Caco-2 (cell line): ENCODE measurements at regions not wholly inside any gene's neighbourhood (a gene's known extent, or its start where the extent isn't known, plus 50 kb on each side); places are given as distances from the start of the nearest gene placed in this dataset.

ENCODE experiments used
- BruUV-seq: library from RNA; stranded (reverse); fragments of 400-500 nt; replicated peaks from 2 replicates; lab custom pipeline; 2021; lab: Mats Ljungman, UMichigan
- CTCF ChIA-PET: fragments of 300-600 bp; sonication (Branson Sonifier 250); formaldehyde crosslinking; loops from one replicate; lab custom pipeline; 2022; ENCODE audit warnings: antibody characterized with exemption; lab: Charles Lee
- POLR2A ChIA-PET: fragments of 300-600 bp; sonication (Branson Sonifier 250); formaldehyde crosslinking; loops from one replicate; lab custom pipeline; 2022; ENCODE audit warnings: antibody characterized with exemption; lab: Charles Lee
- DNase-seq, 2 experiments: peaks; one replicate each; pipeline versions ENCODE4 v3.0.0 to v3.0.0-alpha.2; 2020 to 2022
- H3K27me3 ChIP-seq: replicated peaks from 2 replicates; pipeline ENCODE4 v1.6.0; 2011; ENCODE audit warnings: low read length; ENCODE audit not compliant: control insufficient read depth, insufficient read depth
- H3K36me3 ChIP-seq: 2 replicates; pipeline ENCODE4 v1.5.1; 2011; ENCODE audit warnings: low read length; ENCODE audit not compliant: control insufficient read depth, insufficient read depth
- H3K4me1 ChIP-seq: fragments of 250-450 bp; sonication (Bioruptor Pico); 2 replicates; pipeline ENCODE4 v1.5.1; 2020; ENCODE audit warnings: mild to moderate bottlenecking
- H3K4me3 ChIP-seq: 2 replicates; pipeline ENCODE4 v1.5.1; 2011; ENCODE audit warnings: low read depth, mild to moderate bottlenecking, control low read depth, low read length
- H3K9me3 ChIP-seq: fragments of 250-450 bp; sonication (Bioruptor Pico); 2 replicates; pipeline ENCODE4 v1.5.1; 2020; ENCODE audit warnings: mild to moderate bottlenecking, moderate library complexity
- H3K27ac Mint-ChIP-seq: one replicate; pipeline ENCODE4 v1.8.0; 2022; ENCODE audit warnings: mixed read lengths; ENCODE audit not compliant: unreplicated experiment
- H3K27me3 Mint-ChIP-seq: one replicate; pipeline ENCODE4 v1.8.0; 2022; ENCODE audit warnings: mixed read lengths; ENCODE audit not compliant: insufficient read depth, unreplicated experiment
- H3K36me3 Mint-ChIP-seq: one replicate; pipeline ENCODE4 v1.8.0; 2022; ENCODE audit warnings: mild to moderate bottlenecking, mixed read lengths; ENCODE audit not compliant: insufficient read depth, unreplicated experiment
- H3K4me1 Mint-ChIP-seq: one replicate; pipeline ENCODE4 v1.8.0; 2022; ENCODE audit warnings: low read depth, mixed read lengths; ENCODE audit not compliant: unreplicated experiment
- H3K4me3 Mint-ChIP-seq: one replicate; pipeline ENCODE4 v1.8.0; 2022; ENCODE audit warnings: mild to moderate bottlenecking, moderate library complexity, mixed read lengths; ENCODE audit not compliant: unreplicated experiment
- H3K9me3 Mint-ChIP-seq: one replicate; pipeline ENCODE4 v1.8.0; 2022; ENCODE audit warnings: mixed read lengths; ENCODE audit not compliant: unreplicated experiment
- intact Hi-C: fragments of 100-400 bp; cut with micrococcal nuclease; formaldehyde crosslinking; loops from one replicate; pipeline ENCODE4 v1.10.0; 2022; ENCODE audit not compliant: unreplicated experiment
- TF ChIP-seq, protein P1 (sequence below), 2 experiments: fragments of 200-600 bp in 1 of 2; IDR thresholded peaks; 1 replicate in 1 of 2; 2 replicates in 1 of 2; pipeline versions ENCODE4 v1.5.1 to v1.8.0; 2011 to 2022; ENCODE audit warnings: antibody characterized with exemption in 1 of 2, control low read depth in 1 of 2, inconsistent platforms in 1 of 2, low read depth in 1 of 2, low read length in 1 of 2, mild to moderate bottlenecking in 1 of 2, moderate library complexity in 1 of 2; ENCODE audit not compliant: insufficient read depth in 1 of 2, severe bottlenecking in 1 of 2, unreplicated experiment in 1 of 2

DNA sequence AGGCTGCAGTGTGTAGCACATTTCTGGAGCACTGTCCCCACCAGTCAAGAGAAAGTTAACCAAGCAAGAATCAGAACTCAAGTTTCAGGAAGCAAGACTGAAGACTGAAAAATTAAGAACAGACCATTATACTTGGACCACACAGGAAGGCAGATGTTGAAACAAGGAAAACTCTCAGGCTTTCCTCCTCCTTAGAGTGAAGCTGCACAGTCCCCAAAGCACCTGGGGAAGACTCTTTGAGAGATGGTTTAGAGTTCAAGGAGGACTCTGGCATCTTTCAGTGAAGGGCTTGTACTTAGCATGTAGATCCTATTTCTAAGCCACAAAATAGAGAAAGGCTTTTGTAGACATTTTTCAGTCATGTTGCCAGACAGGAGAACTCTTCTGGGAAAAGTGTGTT, 113.7 kb upstream of the KCTD3 start:
- intact Hi-C loops = no loop called here
- DNase-seq = no peak
- Mint-ChIP-seq H3K4me3 (no peak overlapping the region), H3K27ac (no peak overlapping the region), H3K36me3 (no peaks in the 10 kb centered on the region), H3K9me3 (no peaks in the 10 kb centered on the region), H3K27me3 (peaks cover 8% of the 10 kb centered on the region), H3K4me1 (no peaks in the 10 kb centered on the region)
- CTCF ChIA-PET = no interaction called here
- no peaks in the 10 kb centered on the region for H3K27me3 ChIP-seq
- H3K4me1 ChIP-seq = no peaks in the 10 kb centered on the region
- TF ChIP-seq, protein P1, sequence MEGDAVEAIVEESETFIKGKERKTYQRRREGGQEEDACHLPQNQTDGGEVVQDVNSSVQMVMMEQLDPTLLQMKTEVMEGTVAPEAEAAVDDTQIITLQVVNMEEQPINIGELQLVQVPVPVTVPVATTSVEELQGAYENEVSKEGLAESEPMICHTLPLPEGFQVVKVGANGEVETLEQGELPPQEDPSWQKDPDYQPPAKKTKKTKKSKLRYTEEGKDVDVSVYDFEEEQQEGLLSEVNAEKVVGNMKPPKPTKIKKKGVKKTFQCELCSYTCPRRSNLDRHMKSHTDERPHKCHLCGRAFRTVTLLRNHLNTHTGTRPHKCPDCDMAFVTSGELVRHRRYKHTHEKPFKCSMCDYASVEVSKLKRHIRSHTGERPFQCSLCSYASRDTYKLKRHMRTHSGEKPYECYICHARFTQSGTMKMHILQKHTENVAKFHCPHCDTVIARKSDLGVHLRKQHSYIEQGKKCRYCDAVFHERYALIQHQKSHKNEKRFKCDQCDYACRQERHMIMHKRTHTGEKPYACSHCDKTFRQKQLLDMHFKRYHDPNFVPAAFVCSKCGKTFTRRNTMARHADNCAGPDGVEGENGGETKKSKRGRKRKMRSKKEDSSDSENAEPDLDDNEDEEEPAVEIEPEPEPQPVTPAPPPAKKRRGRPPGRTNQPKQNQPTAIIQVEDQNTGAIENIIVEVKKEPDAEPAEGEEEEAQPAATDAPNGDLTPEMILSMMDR (IDR thresholded peaks at IDR 0.05; ENCODE audit: insufficient read depth in 1 of 2, low read depth in 1 of 2, low read length in 1 of 2, severe bottlenecking in 1 of 2, unreplicated experiment in 1 of 2) = no peak
- no peak overlapping the region for H3K4me3 ChIP-seq
- BruUV-seq = no TSS peak
- H3K36me3 ChIP-seq = no peaks in the 10 kb centered on the region
- no peaks in the 10 kb centered on the region for H3K9me3 ChIP-seq
- POLR2A ChIA-PET = no interaction called here

- no peak for DNase-seq
- H3K27me3 ChIP-seq = no peaks in the 10 kb centered on the region
- no peak overlapping the region for H3K4me3 Mint-ChIP-seq
- POLR2A ChIA-PET = no interaction called here
- H3K36me3 Mint-ChIP-seq = no peaks in the 10 kb centered on the region
- intact Hi-C loops = no loop called here
- BruUV-seq = no TSS peak
- no peaks in the 10 kb centered on the region for H3K9me3 ChIP-seq
- H3K4me3 ChIP-seq = no peak overlapping the region
- TF ChIP-seq, protein P1 (IDR thresholded peaks at IDR 0.05; ENCODE audit: insufficient read depth in 1 of 2, low read depth in 1 of 2, low read length in 1 of 2, severe bottlenecking in 1 of 2, unreplicated experiment in 1 of 2) = no peak
- no peaks in the 10 kb centered on the region for H3K4me1 Mint-ChIP-seq
- no peak overlapping the region for H3K27ac Mint-ChIP-seq
- peaks cover 20% of the 10 kb centered on the region for H3K27me3 Mint-ChIP-seq
- no peaks in the 10 kb centered on the region for H3K4me1 ChIP-seq
- CTCF ChIA-PET = no interaction called here
- H3K36me3 ChIP-seq = no peaks in the 10 kb centered on the region
- H3K9me3 Mint-ChIP-seq = no peaks in the 10 kb centered on the region
Observed at GRCh38 chr1:215457213-215457612, 109.9 kb upstream of the KCTD3 start.

DNA sequence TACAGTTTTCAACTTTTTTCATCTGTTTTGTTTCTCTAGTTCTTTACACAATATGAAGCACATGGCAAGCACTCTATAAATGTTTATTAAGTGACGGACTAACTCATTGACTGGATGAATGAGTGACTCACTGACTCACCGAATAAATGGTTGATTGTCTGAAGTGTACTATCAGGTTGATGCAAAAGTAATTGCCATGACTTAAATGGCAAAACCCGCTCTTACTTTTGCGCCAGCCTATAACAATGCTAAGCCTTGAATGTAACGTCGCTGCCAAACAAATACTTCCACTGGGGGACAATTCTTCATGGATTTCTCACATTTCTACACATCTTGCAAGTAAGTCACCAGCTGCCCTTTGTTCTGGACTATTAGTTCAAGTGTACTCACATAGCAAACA, 109.0 kb upstream of the KCTD3 start:
- Histone ChIP-seq H3K4me3 (no peak overlapping the region), H3K9me3 (no peaks in the 10 kb centered on the region), H3K4me1 (no peaks in the 10 kb centered on the region), H3K27me3 (no peaks in the 10 kb centered on the region), H3K36me3 (no peaks in the 10 kb centered on the region)
- BruUV-seq = no TSS peak
- intact Hi-C loops = no loop called here
- ChIA-PET CTCF (no interaction called here), POLR2A (no interaction called here)
- Mint-ChIP-seq H3K27me3 (peaks cover 16% of the 10 kb centered on the region), H3K27ac (no peak overlapping the region), H3K9me3 (no peaks in the 10 kb centered on the region), H3K4me3 (no peak overlapping the region), H3K4me1 (no peaks in the 10 kb centered on the region), H3K36me3 (no peaks in the 10 kb centered on the region)
- no peak for DNase-seq
- TF ChIP-seq, protein P1 (IDR thresholded peaks at IDR 0.05; ENCODE audit: insufficient read depth in 1 of 2, low read depth in 1 of 2, low read length in 1 of 2, severe bottlenecking in 1 of 2, unreplicated experiment in 1 of 2) = no peak
